ENCODE measurements at regions not wholly inside any gene's neighbourhood (a gene's known extent, or its start where the extent isn't known, plus 50 kb on each side); places are given as distances from the start of the nearest gene placed in this dataset.

DNA sequence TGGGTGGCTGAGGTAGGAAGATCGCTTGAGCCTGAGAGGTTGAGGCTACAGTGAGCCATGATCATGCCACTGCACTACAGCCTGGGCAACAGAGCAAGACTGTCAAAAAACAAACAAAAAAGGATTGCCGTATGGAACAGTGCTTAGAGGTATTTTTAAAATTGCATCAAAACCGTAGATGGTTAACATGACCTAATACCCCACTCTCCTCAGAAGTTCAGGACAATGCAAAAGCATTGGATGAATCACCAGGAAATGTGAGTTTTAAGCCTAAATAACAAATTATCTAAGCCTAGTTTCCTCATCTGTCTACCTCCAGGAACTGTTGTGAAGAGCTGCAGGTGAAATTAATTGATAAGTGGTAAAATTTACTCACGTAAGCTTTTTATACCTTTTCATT is 123.8 kb upstream of the ID4 start:
- TF ChIP-seq, protein P1, sequence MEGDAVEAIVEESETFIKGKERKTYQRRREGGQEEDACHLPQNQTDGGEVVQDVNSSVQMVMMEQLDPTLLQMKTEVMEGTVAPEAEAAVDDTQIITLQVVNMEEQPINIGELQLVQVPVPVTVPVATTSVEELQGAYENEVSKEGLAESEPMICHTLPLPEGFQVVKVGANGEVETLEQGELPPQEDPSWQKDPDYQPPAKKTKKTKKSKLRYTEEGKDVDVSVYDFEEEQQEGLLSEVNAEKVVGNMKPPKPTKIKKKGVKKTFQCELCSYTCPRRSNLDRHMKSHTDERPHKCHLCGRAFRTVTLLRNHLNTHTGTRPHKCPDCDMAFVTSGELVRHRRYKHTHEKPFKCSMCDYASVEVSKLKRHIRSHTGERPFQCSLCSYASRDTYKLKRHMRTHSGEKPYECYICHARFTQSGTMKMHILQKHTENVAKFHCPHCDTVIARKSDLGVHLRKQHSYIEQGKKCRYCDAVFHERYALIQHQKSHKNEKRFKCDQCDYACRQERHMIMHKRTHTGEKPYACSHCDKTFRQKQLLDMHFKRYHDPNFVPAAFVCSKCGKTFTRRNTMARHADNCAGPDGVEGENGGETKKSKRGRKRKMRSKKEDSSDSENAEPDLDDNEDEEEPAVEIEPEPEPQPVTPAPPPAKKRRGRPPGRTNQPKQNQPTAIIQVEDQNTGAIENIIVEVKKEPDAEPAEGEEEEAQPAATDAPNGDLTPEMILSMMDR (conservative IDR thresholded peaks at IDR 0.05; ENCODE audit: low read depth, low read length) = no peak
- no peak for TF ChIP-seq EZH2 (IDR thresholded peaks at IDR 0.05; ENCODE audit: low read length, unreplicated experiment)

All from PC-3 (cell line).